ACC112 (cell line): ENCODE measurements at regions not wholly inside any gene's neighbourhood (a gene's known extent, or its start where the extent isn't known, plus 50 kb on each side); places are given as distances from the start of the nearest gene placed in this dataset.
"Not testable (repeated sequence)": the region's sequence is repeated elsewhere in the genome, so short reads cannot be mapped to it uniquely, and the experiment has no call there.

Experiments
- H2AFZ ChIP-seq: fragments of 200-600 bp; sonication (generic); one replicate; pipeline ENCODE4 v1.6.0; 2017; ENCODE audit warnings: antibody characterized with exemption, low read length; ENCODE audit not compliant: unreplicated experiment
- H3K27ac ChIP-seq: fragments of 200-600 bp; sonication (generic); 2 replicates; pipeline ENCODE4 v1.5.1; 2014; ENCODE audit warnings: low read depth, mild to moderate bottlenecking, antibody characterized with exemption, low read length, moderate library complexity
- H3K27me3 ChIP-seq: fragments of 200-600 bp; sonication (generic); 2 replicates; pipeline ENCODE4 v1.6.1; 2014; ENCODE audit warnings: mild to moderate bottlenecking, antibody characterized with exemption, low read length, moderate library complexity, mixed read lengths; ENCODE audit not compliant: insufficient read depth
- H3K36me3 ChIP-seq: fragments of 200-600 bp; sonication (generic); 2 replicates; pipeline ENCODE4 v1.6.1; 2016; ENCODE audit warnings: mild to moderate bottlenecking, antibody characterized with exemption, low read length, moderate library complexity, mixed read lengths; ENCODE audit not compliant: insufficient read depth
- H3K4me1 ChIP-seq: fragments of 200-600 bp; sonication (generic); one replicate; pipeline ENCODE4 v1.6.1; 2016; ENCODE audit warnings: low read length, mixed read lengths; ENCODE audit not compliant: insufficient read depth, unreplicated experiment, control insufficient read depth
- H3K4me3 ChIP-seq: fragments of 200-600 bp; sonication (generic); 2 replicates; pipeline ENCODE4 v1.5.1; 2014; ENCODE audit warnings: mild to moderate bottlenecking, low read depth, low read length
- H3K79me2 ChIP-seq: fragments of 200-600 bp; sonication (generic); one replicate; pipeline ENCODE4 v1.6.0; 2016; ENCODE audit warnings: low read length; ENCODE audit not compliant: control insufficient read depth, unreplicated experiment, insufficient read depth

DNA sequence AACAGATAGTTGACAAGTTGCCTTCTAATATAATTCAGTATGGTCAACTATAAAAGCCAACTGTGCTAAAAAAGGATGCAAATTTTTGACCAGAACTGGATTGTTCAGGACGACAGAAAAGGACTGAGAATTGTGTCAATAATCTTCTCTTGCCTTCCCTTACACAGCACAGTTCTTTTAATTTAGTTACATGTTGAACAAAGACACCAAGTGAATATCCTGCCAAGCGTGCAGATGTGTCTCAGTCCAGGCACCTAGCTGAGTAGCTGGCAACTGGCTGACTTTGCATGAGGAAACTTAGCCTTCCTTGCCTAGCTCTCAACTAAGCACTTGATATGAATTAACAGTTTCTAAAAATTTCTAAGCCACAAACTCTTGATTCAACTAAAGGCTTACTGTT is 801.4 kb downstream of the BCL11A start:
- no peak overlapping the region for H3K4me3 ChIP-seq
- no peaks in the 10 kb centered on the region for H3K36me3 ChIP-seq
- H3K27ac ChIP-seq, result no peak overlapping the region
- H2AFZ ChIP-seq, result no peak overlapping the region
- no peaks in the 10 kb centered on the region for H3K27me3 ChIP-seq
- H3K4me1 ChIP-seq, result no peaks in the 10 kb centered on the region
- no peaks in the 10 kb centered on the region for H3K79me2 ChIP-seq

DNA sequence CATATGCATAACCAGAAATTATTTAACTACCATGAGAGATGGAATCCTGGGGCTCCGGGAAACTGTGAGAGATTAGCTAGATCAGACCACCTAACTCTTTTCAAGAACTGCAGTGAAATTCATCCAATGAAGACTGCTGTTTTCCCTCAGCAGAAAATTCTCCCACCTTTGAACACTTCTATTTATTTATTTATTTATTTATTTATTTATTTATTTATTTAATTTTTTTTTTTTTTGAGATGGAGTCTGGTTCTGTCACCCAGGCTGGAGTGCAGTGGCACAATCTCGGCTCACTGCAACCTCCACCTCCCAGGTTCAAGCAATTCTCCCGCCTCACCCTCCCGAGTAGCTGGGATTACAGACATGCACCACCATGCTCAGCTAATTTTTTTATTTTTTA is 802.2 kb downstream of the BCL11A start:
- not testable (repeated sequence) for H2AFZ ChIP-seq, H3K27ac ChIP-seq, H3K4me1 ChIP-seq, H3K4me3 ChIP-seq, H3K27me3 ChIP-seq, H3K79me2 ChIP-seq, H3K36me3 ChIP-seq

DNA sequence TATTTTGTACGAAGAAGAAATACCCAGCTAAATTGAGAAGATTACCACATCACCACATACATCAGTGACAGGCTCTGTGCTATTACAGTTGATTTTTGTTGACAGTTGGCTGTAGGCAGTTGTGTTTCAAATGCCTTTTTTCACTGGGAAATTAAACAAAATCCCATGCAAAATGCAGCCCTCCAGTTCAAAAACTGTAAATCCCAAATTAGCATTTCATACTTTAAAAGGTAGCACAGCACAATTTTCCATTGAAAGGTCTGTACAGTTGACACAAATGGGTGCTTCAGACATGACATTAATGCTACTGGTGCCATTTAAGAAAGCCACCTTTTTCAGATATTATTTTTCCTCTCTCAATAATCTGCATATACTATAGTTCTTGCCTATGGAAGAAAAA is 807.2 kb downstream of the BCL11A start:
- Histone ChIP-seq H3K36me3 (no peaks in the 10 kb centered on the region), H3K79me2 (no peaks in the 10 kb centered on the region), H3K4me3 (no peak overlapping the region), H3K27ac (no peak overlapping the region), H2AFZ (no peak overlapping the region), H3K4me1 (no peaks in the 10 kb centered on the region), H3K27me3 (no peaks in the 10 kb centered on the region)

DNA sequence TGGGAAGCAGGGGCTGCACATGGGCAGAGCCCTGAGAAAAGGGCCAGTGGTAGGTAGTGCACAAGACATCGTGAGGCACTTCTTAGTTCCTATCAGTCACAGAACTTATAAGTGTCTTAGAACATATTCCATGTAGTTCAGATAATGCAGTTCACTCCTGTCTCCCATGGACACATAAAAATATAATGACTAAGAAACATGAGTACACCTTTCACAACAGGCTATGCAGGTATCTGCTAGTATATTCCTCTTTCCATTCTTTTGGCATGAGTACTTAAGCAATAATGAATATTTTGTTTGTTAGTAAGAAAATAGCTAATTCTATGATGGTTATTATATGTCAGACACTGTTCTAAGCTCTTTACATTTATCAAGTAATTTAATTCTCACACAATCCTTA is 808.4 kb downstream of the BCL11A start:
- no peaks in the 10 kb centered on the region for H3K36me3 ChIP-seq
- H2AFZ ChIP-seq, result no peak overlapping the region
- H3K4me1 ChIP-seq, result no peaks in the 10 kb centered on the region
- H3K79me2 ChIP-seq, result no peaks in the 10 kb centered on the region
- no peaks in the 10 kb centered on the region for H3K27me3 ChIP-seq
- no peak overlapping the region for H3K4me3 ChIP-seq
- no peak overlapping the region for H3K27ac ChIP-seq

DNA sequence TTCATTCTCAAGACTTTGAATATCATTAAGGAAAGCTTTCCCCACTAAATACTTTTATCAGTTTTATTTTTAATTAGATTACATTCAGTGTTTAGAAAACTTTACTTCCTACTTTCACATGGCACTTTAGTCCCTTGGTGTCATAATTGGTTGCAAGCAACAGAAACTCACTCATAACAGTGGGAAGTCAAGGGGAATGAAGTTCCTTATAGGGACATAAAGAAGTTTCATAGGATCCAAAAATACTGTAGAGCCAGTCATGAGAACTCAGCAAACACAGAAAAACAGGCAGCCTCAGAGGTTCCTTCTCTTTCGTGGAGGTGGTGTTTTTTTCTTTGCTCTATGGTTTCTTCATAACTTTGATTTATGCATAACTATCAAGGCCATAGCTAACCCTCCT is 809.0 kb downstream of the BCL11A start:
- H2AFZ ChIP-seq, result no peak overlapping the region
- H3K36me3 ChIP-seq, result no peaks in the 10 kb centered on the region
- H3K27me3 ChIP-seq, result no peaks in the 10 kb centered on the region
- H3K27ac ChIP-seq, result no peak overlapping the region
- no peak overlapping the region for H3K4me3 ChIP-seq
- H3K4me1 ChIP-seq, result no peaks in the 10 kb centered on the region
- no peaks in the 10 kb centered on the region for H3K79me2 ChIP-seq

DNA sequence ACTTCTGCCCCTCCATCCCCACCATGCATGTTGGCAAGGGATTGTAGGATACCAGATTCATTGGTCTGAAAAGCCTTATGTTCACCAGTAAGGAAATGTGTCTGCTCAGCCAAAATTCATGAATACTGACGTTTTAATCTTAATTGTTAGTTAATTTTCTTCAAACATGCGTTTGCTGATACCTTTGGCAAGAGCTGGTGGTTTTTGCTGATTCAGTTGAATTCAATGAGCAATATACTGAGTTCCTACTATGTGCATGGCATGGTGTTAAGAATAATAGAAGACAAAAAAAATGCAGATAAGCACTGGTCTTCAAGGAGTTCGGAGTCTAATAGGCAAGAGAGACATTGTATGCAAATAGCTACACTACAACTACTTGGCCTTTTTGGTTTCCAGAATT is 811.6 kb downstream of the BCL11A start:
- Histone ChIP-seq H3K79me2 (no peaks in the 10 kb centered on the region), H3K4me3 (no peak overlapping the region), H3K27me3 (no peaks in the 10 kb centered on the region), H3K4me1 (no peaks in the 10 kb centered on the region), H3K27ac (no peak overlapping the region), H2AFZ (no peak overlapping the region), H3K36me3 (no peaks in the 10 kb centered on the region)

DNA sequence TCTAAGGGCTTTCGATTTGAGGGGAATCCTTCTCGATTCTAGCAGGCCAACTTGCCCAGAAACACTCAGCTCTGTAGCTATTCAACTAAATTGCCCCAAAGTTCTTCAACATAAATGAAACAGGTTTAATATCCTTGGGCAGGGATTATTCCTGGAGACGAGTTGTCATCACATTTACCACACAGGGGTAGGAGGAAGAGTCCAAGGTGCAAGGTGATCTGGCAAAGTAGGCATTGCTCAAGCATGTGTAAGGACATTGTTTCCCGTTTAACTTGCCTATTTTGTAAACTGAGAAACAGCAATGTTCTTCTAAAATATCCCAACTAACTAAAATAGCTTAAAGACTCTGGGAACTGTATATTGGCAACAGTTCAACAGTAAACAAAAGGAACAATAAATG is 814.3 kb downstream of the BCL11A start:
- H3K4me1 ChIP-seq, result no peaks in the 10 kb centered on the region
- H2AFZ ChIP-seq, result no peak overlapping the region
- no peaks in the 10 kb centered on the region for H3K36me3 ChIP-seq
- H3K27ac ChIP-seq, result no peak overlapping the region
- no peaks in the 10 kb centered on the region for H3K27me3 ChIP-seq
- no peaks in the 10 kb centered on the region for H3K79me2 ChIP-seq
- H3K4me3 ChIP-seq, result no peak overlapping the region

DNA sequence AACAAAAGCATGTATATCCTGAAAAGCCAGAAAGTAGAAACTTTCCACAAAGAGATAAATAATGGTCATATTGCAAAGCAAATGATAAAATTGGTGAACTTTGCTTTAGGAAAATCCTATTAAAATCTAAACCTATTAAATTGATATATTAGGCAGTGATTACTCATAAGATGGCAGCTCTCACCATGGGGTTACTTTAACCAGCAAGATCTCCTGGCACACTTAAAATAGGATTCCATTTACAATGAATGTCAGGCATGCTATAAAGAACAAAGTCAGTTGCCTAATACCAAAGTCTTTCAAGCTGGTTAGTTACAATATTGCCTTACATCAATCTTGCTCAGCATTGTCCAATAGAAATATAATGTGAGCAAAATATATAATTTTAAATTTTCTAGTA is 816.2 kb downstream of the BCL11A start:
- Histone ChIP-seq H3K79me2 (no peaks in the 10 kb centered on the region), H3K4me3 (no peak overlapping the region), H3K36me3 (no peaks in the 10 kb centered on the region), H3K27me3 (no peaks in the 10 kb centered on the region), H2AFZ (no peak overlapping the region), H3K27ac (no peak overlapping the region), H3K4me1 (no peaks in the 10 kb centered on the region)

DNA sequence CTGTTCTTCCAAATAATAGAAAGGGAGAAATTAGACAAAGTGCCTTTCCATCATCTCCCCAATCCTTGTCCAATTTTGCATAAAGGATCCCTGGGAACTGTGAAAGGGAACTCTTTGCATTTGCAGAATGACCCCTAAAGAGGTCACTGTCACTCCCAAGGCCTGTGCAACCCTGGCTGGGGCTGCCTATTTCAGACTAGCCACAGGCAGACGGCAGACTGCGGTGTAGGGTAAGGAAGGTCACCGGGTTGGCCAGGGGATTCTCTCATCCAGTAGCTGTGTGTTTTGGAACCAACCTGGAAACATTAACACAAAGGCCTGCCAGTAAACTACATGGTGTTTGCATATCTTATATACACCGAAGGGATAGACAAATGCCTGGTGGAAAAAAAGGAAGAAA is 818.7 kb downstream of the BCL11A start:
- Histone ChIP-seq H2AFZ (no peak overlapping the region), H3K79me2 (no peaks in the 10 kb centered on the region), H3K27ac (no peak overlapping the region), H3K27me3 (no peaks in the 10 kb centered on the region), H3K4me3 (no peak overlapping the region), H3K4me1 (no peaks in the 10 kb centered on the region), H3K36me3 (no peaks in the 10 kb centered on the region)

DNA sequence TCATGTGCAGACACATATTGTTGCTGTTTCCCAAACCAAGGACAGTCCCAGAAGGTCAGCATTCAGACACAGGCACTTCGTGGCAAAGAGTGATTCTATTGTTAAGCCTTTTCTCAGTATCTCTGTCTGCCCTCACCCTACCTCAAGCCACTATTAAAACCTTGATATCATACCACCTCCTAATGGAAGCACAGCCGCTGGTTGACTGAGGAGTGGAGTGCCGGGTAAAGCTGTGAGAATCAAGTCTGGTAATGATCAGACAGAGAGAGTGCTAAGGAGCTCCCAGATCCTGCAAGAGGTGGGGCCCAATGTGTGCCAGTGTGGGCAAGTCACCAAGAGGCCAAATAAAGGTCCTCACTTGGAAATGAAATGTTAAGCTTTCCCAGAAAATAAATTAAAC is 819.5 kb downstream of the BCL11A start:
- Histone ChIP-seq H3K27me3 (no peaks in the 10 kb centered on the region), H3K79me2 (no peaks in the 10 kb centered on the region), H2AFZ (no peak overlapping the region), H3K4me1 (no peaks in the 10 kb centered on the region), H3K27ac (no peak overlapping the region), H3K4me3 (no peak overlapping the region), H3K36me3 (no peaks in the 10 kb centered on the region)

DNA sequence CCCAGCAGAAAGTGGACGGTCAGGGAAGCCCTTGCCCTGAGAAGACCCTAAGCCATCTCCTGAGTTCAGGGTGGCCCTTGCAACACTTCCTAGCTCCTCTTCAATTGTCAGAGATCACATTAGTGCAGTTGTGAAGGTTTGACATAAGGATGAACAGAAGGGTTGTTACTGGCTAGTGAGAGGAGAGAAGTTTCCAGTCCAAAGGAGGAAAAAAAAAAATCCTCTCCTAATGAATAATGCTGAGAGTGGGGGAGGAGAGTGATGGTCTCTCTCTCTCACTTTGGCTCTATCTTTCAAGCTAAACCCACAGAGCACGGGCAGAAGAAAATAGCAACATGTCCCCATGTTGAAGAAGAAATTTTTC is 819.9 kb downstream of the BCL11A start:
- Histone ChIP-seq H3K4me1 (no peaks in the 10 kb centered on the region), H3K79me2 (no peaks in the 10 kb centered on the region), H3K27me3 (no peaks in the 10 kb centered on the region), H3K36me3 (no peaks in the 10 kb centered on the region), H2AFZ (no peak overlapping the region), H3K27ac (no peak overlapping the region), H3K4me3 (no peak overlapping the region)
